GM12878 (cell line): ENCODE measurements at regions not wholly inside any gene's neighbourhood (a gene's known extent, or its start where the extent isn't known, plus 50 kb on each side); places are given as distances from the start of the nearest gene placed in this dataset.

Experiments used
- ATAC-seq: fragments of 200-7000 bp; cut with Tn5 transposase; 3 replicates; pipeline ENCODE4 v1.9.1; 2020; ENCODE audit warnings: mild to moderate bottlenecking, moderate library complexity
- BruUV-seq: library from RNA; stranded (reverse); fragments of 400-500 nt; replicated peaks from 2 replicates; lab custom pipeline; 2021; lab: Mats Ljungman, UMichigan
- CTCF ChIA-PET: fragments of 300-600 bp; sonication (Branson Sonifier 250); formaldehyde crosslinking; extraction: SDS; loops from one replicate; lab custom pipeline; 2021; ENCODE audit warnings: inconsistent platforms; lab: Yijun Ruan, JAX
- POLR2A ChIA-PET: fragments of 350-600 bp; formaldehyde crosslinking; extraction: SDS; loops from one replicate; lab custom pipeline; 2021; ENCODE audit warnings: inconsistent platforms; lab: Charles Lee
- RAD21 ChIA-PET: fragments of 300-600 bp; sonication (Branson Sonifier 250); formaldehyde crosslinking; loops from one replicate; lab custom pipeline; 2023; ENCODE audit warnings: antibody characterized with exemption; ENCODE audit not compliant: unreplicated experiment; lab: Charles Lee
- SMC1A ChIA-PET: fragments of 300-600 bp; sonication (Branson Sonifier 250); formaldehyde crosslinking; loops from one replicate; lab custom pipeline; 2023; ENCODE audit not compliant: unreplicated experiment, uncharacterized antibody; lab: Charles Lee
- DNase-seq: peaks from one replicate; pipeline ENCODE4 v3.0.0-alpha.2; 2011; ENCODE audit warnings: low read depth, low spot score
- FAIRE-seq: peaks from 3 replicates; lab custom pipeline; 2011; peaks lifted over from hg19 to GRCh38; lab: Jason Lieb, UNC
- H2AFZ ChIP-seq: 2 replicates; pipeline ENCODE4 v1.6.0; 2011; ENCODE audit warnings: low read depth, low read length, control low read depth; ENCODE audit not compliant: control insufficient read depth
- H3K27ac ChIP-seq: 2 replicates; pipeline ENCODE4 v1.5.1; 2011; ENCODE audit warnings: control low read depth; ENCODE audit not compliant: control insufficient read depth, insufficient read depth
- H3K27me3 ChIP-seq, 2 experiments: replicated peaks in 1 of 2; 2 replicates each; pipeline versions ENCODE4 v1.6.0 to v1.6.1; 2011; ENCODE audit warnings: low read length in 1 of 2; ENCODE audit not compliant: control insufficient read depth in 2 of 2, insufficient read depth in 2 of 2
- H3K36me3 ChIP-seq, 2 experiments: 2 replicates each; pipeline ENCODE4 v1.5.1; 2011; ENCODE audit warnings: low read length in 1 of 2; ENCODE audit not compliant: control insufficient read depth in 2 of 2, insufficient read depth in 2 of 2
- H3K4me1 ChIP-seq: 2 replicates; pipeline ENCODE4 v1.6.1; 2011; ENCODE audit warnings: mild to moderate bottlenecking, low read length, moderate library complexity, mixed read lengths; ENCODE audit not compliant: control insufficient read depth, insufficient read depth
- H3K4me2 ChIP-seq: 2 replicates; pipeline ENCODE4 v1.6.0; 2011; ENCODE audit warnings: control low read depth; ENCODE audit not compliant: control insufficient read depth, insufficient read depth
- H3K4me3 ChIP-seq: fragments of 200-600 bp; sonication (generic); 2 replicates; pipeline ENCODE4 v1.5.1; 2016
- H3K79me2 ChIP-seq: 2 replicates; pipeline ENCODE4 v1.6.0; 2011; ENCODE audit warnings: low read length; ENCODE audit not compliant: control insufficient read depth, insufficient read depth
- H3K9ac ChIP-seq: 2 replicates; pipeline ENCODE4 v1.8.0; 2011; ENCODE audit warnings: low read length, control low read depth, mixed read lengths; ENCODE audit not compliant: control insufficient read depth, insufficient read depth
- H3K9me3 ChIP-seq: replicated peaks from 3 replicates; pipeline ENCODE4 v1.5.1; 2011; ENCODE audit warnings: mild to moderate bottlenecking, low read length; ENCODE audit not compliant: control insufficient read depth, insufficient read depth
- H4K20me1 ChIP-seq: 2 replicates; pipeline ENCODE4 v1.6.0; 2011; ENCODE audit not compliant: control insufficient read depth, insufficient read depth
- CHD4 ChIP-seq: fragments of 200-600 bp; sonication (generic); IDR thresholded peaks from 2 replicates; pipeline ENCODE4 v1.6.1; 2016; ENCODE audit warnings: mild to moderate bottlenecking
- CUX1 ChIP-seq: IDR thresholded peaks from 2 replicates; pipeline ENCODE4 v1.6.1; 2012; ENCODE audit warnings: improper control_type of control experiment, low read depth, low read length; ENCODE audit not compliant: insufficient replicate concordance
- HCFC1 ChIP-seq: fragments of 150-350 bp; IDR thresholded peaks from 2 replicates; pipeline ENCODE4 v1.6.1; 2014; ENCODE audit warnings: low read length
- POLR2A ChIP-seq: IDR thresholded peaks from 2 replicates; pipeline ENCODE4 v1.6.1; 2011; ENCODE audit warnings: low read depth, mild to moderate bottlenecking, low read length
- SREBF2 ChIP-seq: IDR thresholded peaks from 2 replicates; pipeline ENCODE4 v1.6.1; 2012; ENCODE audit warnings: mild to moderate bottlenecking, low read length
- SUZ12 ChIP-seq: fragments of 200-600 bp; sonication (generic); IDR thresholded peaks from one replicate; pipeline ENCODE4 v1.6.1; 2018; ENCODE audit warnings: antibody characterized with exemption, mild to moderate bottlenecking; ENCODE audit not compliant: unreplicated experiment
- TAF1 ChIP-seq: IDR thresholded peaks from 2 replicates; pipeline ENCODE4 v1.6.1; 2011; ENCODE audit warnings: mild to moderate bottlenecking, low read depth, low read length, borderline replicate concordance
- ZBED1 ChIP-seq: IDR thresholded peaks from 2 replicates; pipeline ENCODE4 v1.6.1; 2016; ENCODE audit warnings: borderline replicate concordance
- WGBS: methylation state at CpG from one replicate; pipeline ENCODE4 v1.1.6; 2016; ENCODE audit warnings: low lambda C conversion rate; ENCODE audit not compliant: insufficient replicate concordance, insufficient coverage; ENCODE audit errors: missing lambda C conversion rate; 5-methylcytosine and 5-hydroxymethylcytosine counted together
- in situ Hi-C: fragments of 300-500 bp; cut with MboI; formaldehyde crosslinking; loops from 9 replicates; pipeline ENCODE4 v1.14.3; 2018; ENCODE audit warnings: mixed read lengths
- intact Hi-C: fragments of 100-400 bp; cut with micrococcal nuclease; formaldehyde crosslinking; loops from one replicate; pipeline ENCODE4 v1.14.2; 2022; ENCODE audit not compliant: unreplicated experiment
- TF ChIP-seq, protein P1 (sequence below): IDR thresholded peaks from 2 replicates; pipeline ENCODE4 v1.6.1; 2011; ENCODE audit warnings: borderline replicate concordance, low read depth, mild to moderate bottlenecking, moderate library complexity, low read length; ENCODE audit not compliant: insufficient read depth, poor library complexity, severe bottlenecking
- TF ChIP-seq, protein P2 (sequence below): IDR thresholded peaks from 2 replicates; pipeline ENCODE4 v1.6.1; 2012; ENCODE audit warnings: low read depth, low read length, improper control_type of control experiment
- TF ChIP-seq, protein P3 (sequence below): IDR thresholded peaks from 2 replicates; pipeline ENCODE4 v1.6.1; 2011; ENCODE audit warnings: borderline replicate concordance, low read depth, mild to moderate bottlenecking, moderate library complexity, mixed read lengths, low read length; ENCODE audit not compliant: insufficient read depth; ENCODE audit errors: extremely low read length
- TF ChIP-seq, protein P4 (sequence below): fragments of 450-650 bp; formaldehyde crosslinking; IDR thresholded peaks from 2 replicates; pipeline ENCODE4 v1.5.0; 2022; ENCODE audit warnings: mild to moderate bottlenecking, missing genetic modification characterization

DNA sequence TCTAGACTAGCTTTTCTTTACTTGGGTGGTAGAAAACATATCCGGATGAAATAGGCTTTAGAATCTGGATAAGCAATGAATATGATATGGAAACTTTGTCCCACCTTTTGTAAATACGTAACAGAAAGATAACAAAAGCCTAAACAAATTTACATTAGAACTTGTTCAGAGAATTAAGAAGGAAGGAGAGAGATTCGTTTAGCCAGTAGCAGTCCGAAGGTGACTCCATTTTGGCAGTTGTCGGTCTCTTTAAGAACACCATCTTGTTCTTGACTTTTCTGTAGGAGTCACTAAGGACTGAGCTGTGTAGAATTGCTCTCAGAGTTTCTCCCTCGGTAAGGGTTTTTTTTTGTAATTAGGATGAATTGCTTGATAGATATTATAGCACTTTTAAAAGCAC, 475.1 kb downstream of the PCNX1 start:
- SMC1A ChIA-PET = interaction anchor here (1.0 to 1.8 kb wide), 4 partner anchors 21 to 54 kb away, joined by 3 to 4 read pairs (median 3); no protein-coding TSS in a partner anchor
- ATAC-seq (no peak), DNase-seq (no peak), FAIRE-seq (no peak)
- POLR2A ChIA-PET = no interaction called here
- no TSS peak for BruUV-seq
- RAD21 ChIA-PET = interaction anchor here (1.3 kb wide), 1 partner anchor 10 kb away, joined by 3 read pairs; no protein-coding TSS in a partner anchor
- H3K4me1 ChIP-seq = no peaks in the 10 kb centered on the region
- WGBS = over 99% methylated on average over 6 of the region's 6 CpGs
- H2AFZ ChIP-seq = no peak overlapping the region
- H3K9ac ChIP-seq = no peak overlapping the region
- H3K27me3 ChIP-seq = no peaks in the 10 kb centered on the region
- CTCF ChIA-PET = interaction anchor here (0.8 to 1.2 kb wide), 3 partner anchors 12 to 28 kb away, joined by 3 read pairs; no protein-coding TSS in a partner anchor
- no peak overlapping the region for H3K27ac ChIP-seq
- no peaks in the 10 kb centered on the region; the same call in none of the 3 replicates for H3K9me3 ChIP-seq
- no peaks in the 10 kb centered on the region; a peak in 1 of 4 replicates for H3K36me3 ChIP-seq
- H3K79me2 ChIP-seq = peaks cover 59% of the 10 kb centered on the region
- in situ Hi-C loops = no loop called here
- intact Hi-C loops = no loop called here
- no peak overlapping the region for H3K4me2 ChIP-seq
- no peak overlapping the region for H3K4me3 ChIP-seq
- no peaks in the 10 kb centered on the region for H4K20me1 ChIP-seq
- TF ChIP-seq, protein P1, sequence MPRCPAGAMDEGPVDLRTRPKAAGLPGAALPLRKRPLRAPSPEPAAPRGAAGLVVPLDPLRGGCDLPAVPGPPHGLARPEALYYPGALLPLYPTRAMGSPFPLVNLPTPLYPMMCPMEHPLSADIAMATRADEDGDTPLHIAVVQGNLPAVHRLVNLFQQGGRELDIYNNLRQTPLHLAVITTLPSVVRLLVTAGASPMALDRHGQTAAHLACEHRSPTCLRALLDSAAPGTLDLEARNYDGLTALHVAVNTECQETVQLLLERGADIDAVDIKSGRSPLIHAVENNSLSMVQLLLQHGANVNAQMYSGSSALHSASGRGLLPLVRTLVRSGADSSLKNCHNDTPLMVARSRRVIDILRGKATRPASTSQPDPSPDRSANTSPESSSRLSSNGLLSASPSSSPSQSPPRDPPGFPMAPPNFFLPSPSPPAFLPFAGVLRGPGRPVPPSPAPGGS = no peak
- TF ChIP-seq SUZ12 (no peak), POLR2A (no peak), CHD4 (no peak), ZBED1 (no peak), CUX1 (no peak), TAF1 (no peak), SREBF2 (no peak), HCFC1 (no peak)
- TF ChIP-seq, protein P2, sequence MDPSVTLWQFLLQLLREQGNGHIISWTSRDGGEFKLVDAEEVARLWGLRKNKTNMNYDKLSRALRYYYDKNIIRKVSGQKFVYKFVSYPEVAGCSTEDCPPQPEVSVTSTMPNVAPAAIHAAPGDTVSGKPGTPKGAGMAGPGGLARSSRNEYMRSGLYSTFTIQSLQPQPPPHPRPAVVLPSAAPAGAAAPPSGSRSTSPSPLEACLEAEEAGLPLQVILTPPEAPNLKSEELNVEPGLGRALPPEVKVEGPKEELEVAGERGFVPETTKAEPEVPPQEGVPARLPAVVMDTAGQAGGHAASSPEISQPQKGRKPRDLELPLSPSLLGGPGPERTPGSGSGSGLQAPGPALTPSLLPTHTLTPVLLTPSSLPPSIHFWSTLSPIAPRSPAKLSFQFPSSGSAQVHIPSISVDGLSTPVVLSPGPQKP = no peak
- TF ChIP-seq, protein P3, sequence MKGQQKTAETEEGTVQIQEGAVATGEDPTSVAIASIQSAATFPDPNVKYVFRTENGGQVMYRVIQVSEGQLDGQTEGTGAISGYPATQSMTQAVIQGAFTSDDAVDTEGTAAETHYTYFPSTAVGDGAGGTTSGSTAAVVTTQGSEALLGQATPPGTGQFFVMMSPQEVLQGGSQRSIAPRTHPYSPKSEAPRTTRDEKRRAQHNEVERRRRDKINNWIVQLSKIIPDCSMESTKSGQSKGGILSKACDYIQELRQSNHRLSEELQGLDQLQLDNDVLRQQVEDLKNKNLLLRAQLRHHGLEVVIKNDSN = no peak
- TF ChIP-seq, protein P4, sequence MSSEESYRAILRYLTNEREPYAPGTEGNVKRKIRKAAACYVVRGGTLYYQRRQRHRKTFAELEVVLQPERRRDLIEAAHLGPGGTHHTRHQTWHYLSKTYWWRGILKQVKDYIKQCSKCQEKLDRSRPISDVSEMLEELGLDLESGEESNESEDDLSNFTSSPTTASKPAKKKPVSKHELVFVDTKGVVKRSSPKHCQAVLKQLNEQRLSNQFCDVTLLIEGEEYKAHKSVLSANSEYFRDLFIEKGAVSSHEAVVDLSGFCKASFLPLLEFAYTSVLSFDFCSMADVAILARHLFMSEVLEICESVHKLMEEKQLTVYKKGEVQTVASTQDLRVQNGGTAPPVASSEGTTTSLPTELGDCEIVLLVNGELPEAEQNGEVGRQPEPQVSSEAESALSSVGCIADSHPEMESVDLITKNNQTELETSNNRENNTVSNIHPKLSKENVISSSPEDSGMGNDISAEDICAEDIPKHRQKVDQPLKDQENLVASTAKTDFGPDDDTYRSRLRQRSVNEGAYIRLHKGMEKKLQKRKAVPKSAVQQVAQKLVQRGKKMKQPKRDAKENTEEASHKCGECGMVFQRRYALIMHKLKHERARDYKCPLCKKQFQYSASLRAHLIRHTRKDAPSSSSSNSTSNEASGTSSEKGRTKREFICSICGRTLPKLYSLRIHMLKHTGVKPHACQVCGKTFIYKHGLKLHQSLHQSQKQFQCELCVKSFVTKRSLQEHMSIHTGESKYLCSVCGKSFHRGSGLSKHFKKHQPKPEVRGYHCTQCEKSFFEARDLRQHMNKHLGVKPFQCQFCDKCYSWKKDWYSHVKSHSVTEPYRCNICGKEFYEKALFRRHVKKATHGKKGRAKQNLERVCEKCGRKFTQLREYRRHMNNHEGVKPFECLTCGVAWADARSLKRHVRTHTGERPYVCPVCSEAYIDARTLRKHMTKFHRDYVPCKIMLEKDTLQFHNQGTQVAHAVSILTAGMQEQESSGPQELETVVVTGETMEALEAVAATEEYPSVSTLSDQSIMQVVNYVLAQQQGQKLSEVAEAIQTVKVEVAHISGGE (CRISPR knock-in tag) = no peak
